HEK293T (cell line): ENCODE measurements at regions not wholly inside any gene's neighbourhood (a gene's known extent, or its start where the extent isn't known, plus 50 kb on each side); places are given as distances from the start of the nearest gene placed in this dataset.

Experiments used
- ARNT ChIP-seq: fragments of 450-650 bp; IDR thresholded peaks from 2 replicates; pipeline ENCODE4 v1.6.1; 2017; ENCODE audit warnings: mild to moderate bottlenecking
- BHLHE40 ChIP-seq: fragments of 450-650 bp; IDR thresholded peaks from 2 replicates; pipeline ENCODE4 v1.6.1; 2016; ENCODE audit warnings: mild to moderate bottlenecking, moderate library complexity, borderline replicate concordance
- CTBP1 ChIP-seq: fragments of 450-650 bp; IDR thresholded peaks from 2 replicates; pipeline ENCODE4 v1.6.1; 2016; ENCODE audit warnings: borderline replicate concordance
- FOXA1 ChIP-seq: fragments of 450-650 bp; IDR thresholded peaks from 2 replicates; pipeline ENCODE4 v1.6.1; 2016; ENCODE audit warnings: mild to moderate bottlenecking
- FOXK2 ChIP-seq: fragments of 450-650 bp; IDR thresholded peaks from 2 replicates; pipeline ENCODE4 v1.6.1; 2016; ENCODE audit warnings: mild to moderate bottlenecking
- FOXM1 ChIP-seq: fragments of 450-650 bp; IDR thresholded peaks from 2 replicates; pipeline ENCODE4 v1.6.1; 2017; ENCODE audit warnings: mild to moderate bottlenecking, borderline replicate concordance
- HDGF ChIP-seq: fragments of 450-650 bp; IDR thresholded peaks from 2 replicates; pipeline ENCODE4 v1.6.1; 2017; ENCODE audit warnings: antibody characterized with exemption, borderline replicate concordance
- L3MBTL2 ChIP-seq: fragments of 450-650 bp; conservative IDR thresholded peaks from 2 replicates; pipeline ENCODE4 v1.6.1; 2016; ENCODE audit warnings: mild to moderate bottlenecking
- LEF1 ChIP-seq: fragments of 450-650 bp; IDR thresholded peaks from 2 replicates; pipeline ENCODE4 v1.6.1; 2017; ENCODE audit warnings: mild to moderate bottlenecking, borderline replicate concordance
- NFRKB ChIP-seq: fragments of 450-650 bp; IDR thresholded peaks from 2 replicates; pipeline ENCODE4 v1.6.1; 2016; ENCODE audit warnings: mild to moderate bottlenecking, moderate library complexity
- PKNOX1 ChIP-seq: fragments of 450-650 bp; IDR thresholded peaks from 2 replicates; pipeline ENCODE4 v1.6.1; 2016
- SP1 ChIP-seq: fragments of 450-650 bp; IDR thresholded peaks from 2 replicates; pipeline ENCODE4 v1.6.1; 2017
- SUZ12 ChIP-seq: fragments of 450-650 bp; IDR thresholded peaks from 2 replicates; pipeline ENCODE4 v1.6.1; 2016; ENCODE audit warnings: mild to moderate bottlenecking
- TARDBP ChIP-seq: fragments of 450-650 bp; IDR thresholded peaks from 2 replicates; pipeline ENCODE4 v1.6.1; 2016

GRCh38 chr2:129275706-129276105 is 703.8 kb upstream of the RAB6C start:
- TF ChIP-seq PKNOX1 = no peak
- no peak for TF ChIP-seq FOXA1
- no peak for TF ChIP-seq BHLHE40
- TF ChIP-seq L3MBTL2 = no peak
- TF ChIP-seq SP1 = no peak
- TF ChIP-seq SUZ12 = no peak
- TF ChIP-seq FOXM1 = no peak
- no peak for TF ChIP-seq ARNT
- TF ChIP-seq HDGF = no peak
- TF ChIP-seq LEF1 = no peak
- no peak for TF ChIP-seq TARDBP
- TF ChIP-seq NFRKB = no peak
- TF ChIP-seq CTBP1 = no peak
- no peak for TF ChIP-seq FOXK2
